ENCODE measurements at regions not wholly inside any gene's neighbourhood (a gene's known extent, or its start where the extent isn't known, plus 50 kb on each side); places are given as distances from the start of the nearest gene placed in this dataset.

- DNase-seq (no peak), ATAC-seq (no peak)
- no peaks in the 10 kb centered on the region for H3K4me1 Mint-ChIP-seq (ENCODE audit: low read depth)
- CTCF ChIA-PET, result no interaction called here
- no peak overlapping the region for H3K4me3 Mint-ChIP-seq
- POLR2A ChIA-PET, result no interaction called here
- peaks cover 13% of the 10 kb centered on the region for H3K27me3 Mint-ChIP-seq
- H3K9me3 Mint-ChIP-seq, result no peaks in the 10 kb centered on the region
- TF ChIP-seq, protein P1, sequence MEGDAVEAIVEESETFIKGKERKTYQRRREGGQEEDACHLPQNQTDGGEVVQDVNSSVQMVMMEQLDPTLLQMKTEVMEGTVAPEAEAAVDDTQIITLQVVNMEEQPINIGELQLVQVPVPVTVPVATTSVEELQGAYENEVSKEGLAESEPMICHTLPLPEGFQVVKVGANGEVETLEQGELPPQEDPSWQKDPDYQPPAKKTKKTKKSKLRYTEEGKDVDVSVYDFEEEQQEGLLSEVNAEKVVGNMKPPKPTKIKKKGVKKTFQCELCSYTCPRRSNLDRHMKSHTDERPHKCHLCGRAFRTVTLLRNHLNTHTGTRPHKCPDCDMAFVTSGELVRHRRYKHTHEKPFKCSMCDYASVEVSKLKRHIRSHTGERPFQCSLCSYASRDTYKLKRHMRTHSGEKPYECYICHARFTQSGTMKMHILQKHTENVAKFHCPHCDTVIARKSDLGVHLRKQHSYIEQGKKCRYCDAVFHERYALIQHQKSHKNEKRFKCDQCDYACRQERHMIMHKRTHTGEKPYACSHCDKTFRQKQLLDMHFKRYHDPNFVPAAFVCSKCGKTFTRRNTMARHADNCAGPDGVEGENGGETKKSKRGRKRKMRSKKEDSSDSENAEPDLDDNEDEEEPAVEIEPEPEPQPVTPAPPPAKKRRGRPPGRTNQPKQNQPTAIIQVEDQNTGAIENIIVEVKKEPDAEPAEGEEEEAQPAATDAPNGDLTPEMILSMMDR (IDR thresholded peaks at IDR 0.05), result no peak
- no peaks in the 10 kb centered on the region for H3K36me3 Mint-ChIP-seq (ENCODE audit: low read depth)
- no peak overlapping the region for H3K27ac Mint-ChIP-seq
- intact Hi-C loops (cut with micrococcal nuclease), result no loop called here
Measured at GRCh38 chr2:226440127-226440918, 359.3 kb downstream of the IRS1 start.

GRCh38 chr2:226439337-226439736 is 360.3 kb downstream of the IRS1 start:
- no peaks in the 10 kb centered on the region for H3K4me1 Mint-ChIP-seq (ENCODE audit: low read depth)
- DNase-seq (no peak), ATAC-seq (no peak)
- H3K4me3 Mint-ChIP-seq, result no peak overlapping the region
- H3K9me3 Mint-ChIP-seq, result no peaks in the 10 kb centered on the region
- TF ChIP-seq, protein P1 (IDR thresholded peaks at IDR 0.05), result no peak
- no peak overlapping the region for H3K27ac Mint-ChIP-seq
- ChIA-PET POLR2A (no interaction called here), CTCF (no interaction called here)
- intact Hi-C loops (cut with micrococcal nuclease), result no loop called here
- H3K36me3 Mint-ChIP-seq (ENCODE audit: low read depth), result no peaks in the 10 kb centered on the region
- H3K27me3 Mint-ChIP-seq, result peaks cover 15% of the 10 kb centered on the region

- Mint-ChIP-seq H3K4me3 (no peak overlapping the region), H3K27me3 (peaks cover 20% of the 10 kb centered on the region), H3K27ac (no peak overlapping the region), H3K36me3 (ENCODE audit: low read depth) (no peaks in the 10 kb centered on the region), H3K9me3 (no peaks in the 10 kb centered on the region), H3K4me1 (ENCODE audit: low read depth) (no peaks in the 10 kb centered on the region)
- ATAC-seq, result no peak
- intact Hi-C loops (cut with micrococcal nuclease), result no loop called here
- TF ChIP-seq, protein P1 (IDR thresholded peaks at IDR 0.05), result no peak
- ChIA-PET CTCF (no interaction called here), POLR2A (no interaction called here)
- no peak for DNase-seq
Measured at GRCh38 chr2:226435146-226435545, 364.5 kb downstream of the IRS1 start.

GRCh38 chr2:226434702-226435101 is 364.9 kb downstream of the IRS1 start:
- intact Hi-C loops (cut with micrococcal nuclease), result no loop called here
- TF ChIP-seq, protein P1 (IDR thresholded peaks at IDR 0.05), result no peak
- no peak overlapping the region for H3K27ac Mint-ChIP-seq
- no peak overlapping the region for H3K4me3 Mint-ChIP-seq
- CTCF ChIA-PET, result interaction anchor here (1.1 kb wide), 1 partner anchor 12 kb away, joined by 3 read pairs; no protein-coding TSS in a partner anchor
- no peaks in the 10 kb centered on the region for H3K4me1 Mint-ChIP-seq (ENCODE audit: low read depth)
- H3K36me3 Mint-ChIP-seq (ENCODE audit: low read depth), result no peaks in the 10 kb centered on the region
- POLR2A ChIA-PET, result no interaction called here
- ATAC-seq, result no peak
- no peaks in the 10 kb centered on the region for H3K9me3 Mint-ChIP-seq
- no peak for DNase-seq
- peaks cover 20% of the 10 kb centered on the region for H3K27me3 Mint-ChIP-seq

DNA sequence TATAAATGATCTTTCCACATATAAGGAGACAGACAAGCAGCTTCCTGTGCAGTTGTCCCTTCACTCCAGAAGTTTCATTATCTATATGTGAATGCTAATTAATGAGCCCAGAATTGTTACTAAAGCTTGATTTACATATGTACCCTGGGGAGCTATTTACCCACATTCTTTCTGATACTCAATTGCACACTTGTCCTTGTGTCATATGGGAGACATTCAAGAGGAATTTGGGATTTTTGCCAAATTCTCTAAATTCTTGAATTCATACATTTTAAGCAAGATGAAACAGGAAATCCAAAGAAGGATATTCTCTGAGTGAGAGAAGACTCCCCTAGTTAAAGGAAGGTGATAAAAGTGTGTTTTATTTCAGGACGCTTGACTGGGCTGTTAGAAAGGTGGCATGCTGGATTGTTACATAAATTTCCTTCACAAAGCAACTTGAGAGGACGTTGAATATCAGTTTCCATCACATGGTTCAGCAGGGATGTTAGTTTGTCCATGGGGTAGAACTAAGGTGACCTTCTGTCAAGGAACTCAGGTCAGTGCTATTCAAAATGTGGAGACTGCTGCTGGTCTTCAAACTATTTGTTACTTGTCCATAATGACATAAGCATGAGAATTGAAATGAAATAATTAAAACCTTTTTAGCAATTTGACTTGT is 368.2 kb downstream of the IRS1 start:
- Mint-ChIP-seq H3K4me3 (no peak overlapping the region), H3K9me3 (no peaks in the 10 kb centered on the region), H3K36me3 (ENCODE audit: low read depth) (no peaks in the 10 kb centered on the region), H3K27ac (no peak overlapping the region), H3K4me1 (ENCODE audit: low read depth) (no peaks in the 10 kb centered on the region), H3K27me3 (peaks cover 15% of the 10 kb centered on the region)
- ChIA-PET CTCF (no interaction called here), POLR2A (no interaction called here)
- DNase-seq, result no peak
- ATAC-seq, result no peak
- intact Hi-C loops (cut with micrococcal nuclease), result no loop called here
- TF ChIP-seq, protein P1 (IDR thresholded peaks at IDR 0.05), result no peak
